ENCODE measurements at regions not wholly inside any gene's neighbourhood (a gene's known extent, or its start where the extent isn't known, plus 50 kb on each side); places are given as distances from the start of the nearest gene placed in this dataset.

DNA sequence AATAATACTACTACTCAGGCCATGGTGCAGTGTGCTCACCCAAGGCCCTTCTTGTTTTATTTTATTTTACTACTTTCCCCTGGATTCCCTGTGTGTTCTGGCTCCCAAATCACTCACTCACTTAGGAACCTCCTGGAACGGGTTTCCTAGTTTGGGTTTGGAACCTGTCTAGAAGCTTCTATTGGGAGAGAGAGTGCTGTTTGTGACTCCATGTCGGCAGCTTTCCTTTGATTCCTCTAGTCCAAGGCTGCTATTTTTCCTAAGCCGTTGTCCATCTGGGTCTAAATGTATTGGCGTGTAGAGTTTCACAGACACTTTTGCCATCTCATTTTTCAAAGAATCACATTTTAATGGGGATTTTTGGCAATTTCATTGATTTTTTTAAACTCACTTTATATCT, 70.8 kb downstream of the FOXA2 start:
- CTCF ChIA-PET (ENCODE audit: partially characterized antibody), result interaction anchor here (0.7 kb wide), 1 partner anchor 185 kb away, joined by 3 read pairs; no protein-coding TSS in a partner anchor
- H2BK20ac ChIP-seq (ENCODE audit: low read length), result no peak overlapping the region
- H3K9me3 ChIP-seq (ENCODE audit: insufficient read depth in 2 of 2, low read depth in 1 of 2, low read length in 1 of 2), result no peaks in the 10 kb centered on the region
- H2AK5ac ChIP-seq (ENCODE audit: low read depth, low read length), result no peak overlapping the region
- no peak overlapping the region for H3K27ac ChIP-seq (ENCODE audit: low read depth, low read length)
- H2BK120ac ChIP-seq (replicated peaks; ENCODE audit: low read depth, low read length), result no peak overlapping the region
- no peak for DNase-seq (ENCODE audit: low read depth in 1 of 2, low spot score in 2 of 2)
- no peak overlapping the region for H3K18ac ChIP-seq (ENCODE audit: extremely low read depth, low read length)
- FAIRE-seq, result no peak
- H3K27me3 ChIP-seq (replicated peaks in 1 of 4; ENCODE audit: control insufficient read depth in 3 of 4, extremely low read depth in 1 of 4, insufficient read depth in 3 of 4, low read length in 3 of 4), result no peaks in the 10 kb centered on the region
- no peak overlapping the region for H3K56ac ChIP-seq (replicated peaks; ENCODE audit: insufficient read length, low read depth, low read length)
- no peak overlapping the region for H4K8ac ChIP-seq (ENCODE audit: extremely low read depth, insufficient read depth, low read length)
- H3K36me3 ChIP-seq (ENCODE audit: control insufficient read depth in 2 of 4, insufficient read depth in 4 of 4, low read length in 3 of 4), result no peaks in the 10 kb centered on the region
- H4K5ac ChIP-seq (ENCODE audit: insufficient read length, low read depth, low read length), result no peak overlapping the region
- TF ChIP-seq BRCA1 (IDR thresholded peaks at IDR 0.05; ENCODE audit: low read depth, low read length) (no peak), RNF2 (IDR thresholded peaks at IDR 0.05; ENCODE audit: borderline replicate concordance, low read depth, low read length, missing control alignments, poor library complexity, severe bottlenecking) (no peak), YY1 (IDR thresholded peaks at IDR 0.05; ENCODE audit: low read depth, low read length) (no peak), TAF1 (IDR thresholded peaks at IDR 0.05; ENCODE audit: low read depth, low read length) (no peak), HDAC6 (IDR thresholded peaks at IDR 0.05; ENCODE audit: low read depth, low read length) (no peak), TCF12 (IDR thresholded peaks at IDR 0.05; ENCODE audit: low read depth, low read length) (no peak), CBX8 (IDR thresholded peaks at IDR 0.05; ENCODE audit: borderline replicate concordance, low read depth, low read length) (no peak), GTF2F1 (IDR thresholded peaks at IDR 0.05; ENCODE audit: borderline replicate concordance, low read depth, low read length) (no peak), CHD1 (IDR thresholded peaks at IDR 0.05; ENCODE audit: low read depth, low read length) (no peak), EZH2 (IDR thresholded peaks at IDR 0.05; ENCODE audit: low read depth, low read length, severe bottlenecking) (no peak), SRF (IDR thresholded peaks at IDR 0.05; ENCODE audit: low read depth, low read length) (no peak), RXRA (IDR thresholded peaks at IDR 0.05; ENCODE audit: insufficient read depth, low read depth, low read length) (no peak), RFX5 (IDR thresholded peaks at IDR 0.05; ENCODE audit: borderline replicate concordance, low read depth, low read length) (no peak), KDM1A (IDR thresholded peaks at IDR 0.05; ENCODE audit: borderline replicate concordance, low read length) (no peak), KDM5A (IDR thresholded peaks at IDR 0.05; ENCODE audit: low read length) (no peak), TAF7 (optimal IDR thresholded peaks at IDR 0.05; ENCODE audit: borderline replicate concordance, low read depth, low read length) (no peak)
- no peaks in the 10 kb centered on the region; a peak in 1 of 7 replicates for H3K4me1 ChIP-seq (replicated peaks in 1 of 4; ENCODE audit: control insufficient read depth in 3 of 4, insufficient read depth in 4 of 4, low read length in 3 of 4)
- H3K14ac ChIP-seq (ENCODE audit: insufficient read length), result no peak overlapping the region
- no peak overlapping the region for H2BK5ac ChIP-seq (ENCODE audit: low read depth, low read length)
- H3K79me1 ChIP-seq (ENCODE audit: low read depth, low read length), result no peaks in the 10 kb centered on the region
- H2AFZ ChIP-seq (ENCODE audit: low read length), result no peak overlapping the region
- POLR2A ChIA-PET (ENCODE audit: partially characterized antibody), result no interaction called here
- WGBS, 2 experiments (ENCODE audit: extremely low coverage in 1 of 2, insufficient coverage in 1 of 2, insufficient read length in 1 of 2, insufficient replicate concordance in 2 of 2, low coverage in 1 of 2, low lambda C conversion rate in 2 of 2, missing lambda C conversion rate in 1 of 2), result 97% methylated on average over 4 of the region's 4 CpGs; no CpG with 5 or more reads in 1 of the 2 experiments
- no peak overlapping the region for H3K4me2 ChIP-seq (ENCODE audit: insufficient read depth in 1 of 2, low read depth in 2 of 2, low read length in 2 of 2)
- H3K4me3 ChIP-seq (ENCODE audit: extremely low read depth in 1 of 4, insufficient read depth in 2 of 4, low read depth in 3 of 4, low read length in 4 of 4), result no peak overlapping the region
- H2BK12ac ChIP-seq (ENCODE audit: low read depth, low read length), result no peak overlapping the region
- no peak overlapping the region for H4K91ac ChIP-seq (replicated peaks; ENCODE audit: insufficient read length, low read length)
- no peak overlapping the region for H2BK15ac ChIP-seq (ENCODE audit: low read length)
- no peaks in the 10 kb centered on the region for H4K20me1 ChIP-seq (replicated peaks in 1 of 2; ENCODE audit: control insufficient read depth in 1 of 2, insufficient read depth in 2 of 2, low read length in 2 of 2)
- H3K9ac ChIP-seq (replicated peaks in 1 of 4; ENCODE audit: extremely low read depth in 1 of 4, low read depth in 3 of 4, low read length in 3 of 4), result no peak overlapping the region
- H3K4ac ChIP-seq (replicated peaks; ENCODE audit: insufficient read length, low read depth, low read length), result no peak overlapping the region
- H3K79me2 ChIP-seq (ENCODE audit: control insufficient read depth in 1 of 2, insufficient read depth in 2 of 2, low read length in 2 of 2), result no peaks in the 10 kb centered on the region
- H3K23me2 ChIP-seq (ENCODE audit: low read depth, low read length), result no peaks in the 10 kb centered on the region
- no peak overlapping the region for H3K23ac ChIP-seq (ENCODE audit: insufficient read length)

Measured in H1 (cell line).